AG10803 (cell line): ENCODE measurements at regions not wholly inside any gene's neighbourhood (a gene's known extent, or its start where the extent isn't known, plus 50 kb on each side); places are given as distances from the start of the nearest gene placed in this dataset.

Source experiments
- DNase-seq: peaks from one replicate; pipeline ENCODE4 v3.0.0; 2010; ENCODE audit warnings: low read depth
- H3K4me3 ChIP-seq: 2 replicates; pipeline ENCODE4 v1.5.1; 2011; ENCODE audit warnings: mild to moderate bottlenecking, low read length, control low read depth
- TF ChIP-seq, protein P1 (sequence below): conservative IDR thresholded peaks from 2 replicates; pipeline ENCODE4 v1.5.1; 2011; ENCODE audit warnings: mild to moderate bottlenecking, low read length, control low read depth, inconsistent platforms

- TF ChIP-seq, protein P1, sequence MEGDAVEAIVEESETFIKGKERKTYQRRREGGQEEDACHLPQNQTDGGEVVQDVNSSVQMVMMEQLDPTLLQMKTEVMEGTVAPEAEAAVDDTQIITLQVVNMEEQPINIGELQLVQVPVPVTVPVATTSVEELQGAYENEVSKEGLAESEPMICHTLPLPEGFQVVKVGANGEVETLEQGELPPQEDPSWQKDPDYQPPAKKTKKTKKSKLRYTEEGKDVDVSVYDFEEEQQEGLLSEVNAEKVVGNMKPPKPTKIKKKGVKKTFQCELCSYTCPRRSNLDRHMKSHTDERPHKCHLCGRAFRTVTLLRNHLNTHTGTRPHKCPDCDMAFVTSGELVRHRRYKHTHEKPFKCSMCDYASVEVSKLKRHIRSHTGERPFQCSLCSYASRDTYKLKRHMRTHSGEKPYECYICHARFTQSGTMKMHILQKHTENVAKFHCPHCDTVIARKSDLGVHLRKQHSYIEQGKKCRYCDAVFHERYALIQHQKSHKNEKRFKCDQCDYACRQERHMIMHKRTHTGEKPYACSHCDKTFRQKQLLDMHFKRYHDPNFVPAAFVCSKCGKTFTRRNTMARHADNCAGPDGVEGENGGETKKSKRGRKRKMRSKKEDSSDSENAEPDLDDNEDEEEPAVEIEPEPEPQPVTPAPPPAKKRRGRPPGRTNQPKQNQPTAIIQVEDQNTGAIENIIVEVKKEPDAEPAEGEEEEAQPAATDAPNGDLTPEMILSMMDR: no peak
- DNase-seq: peak; percentile 17
- H3K4me3 ChIP-seq: no peak overlapping the region
Observed at GRCh38 chr13:74678308-74678965, 544.2 kb upstream of the KLF12 start.

DNA sequence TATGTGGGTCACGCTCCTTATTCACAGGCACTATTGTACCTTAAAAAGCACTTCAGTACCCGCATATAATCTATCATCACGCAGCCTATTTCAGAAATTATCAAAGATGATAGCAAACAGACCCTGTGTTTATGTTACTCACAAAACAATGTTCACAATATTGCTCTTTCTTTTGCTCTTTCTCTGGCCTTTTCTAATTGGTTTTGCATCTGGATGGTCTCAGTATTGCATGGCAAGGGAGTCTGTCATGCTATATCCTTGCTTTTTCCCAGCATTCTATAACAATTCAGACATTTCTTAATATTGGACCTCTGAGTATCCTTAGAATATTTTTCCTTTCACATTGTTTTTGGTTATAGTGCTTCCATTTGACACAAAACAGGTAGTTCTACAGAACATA lies 541.8 kb upstream of the KLF12 start:
- TF ChIP-seq, protein P1: no peak
- DNase-seq: no peak
- H3K4me3 ChIP-seq: no peak overlapping the region

DNA sequence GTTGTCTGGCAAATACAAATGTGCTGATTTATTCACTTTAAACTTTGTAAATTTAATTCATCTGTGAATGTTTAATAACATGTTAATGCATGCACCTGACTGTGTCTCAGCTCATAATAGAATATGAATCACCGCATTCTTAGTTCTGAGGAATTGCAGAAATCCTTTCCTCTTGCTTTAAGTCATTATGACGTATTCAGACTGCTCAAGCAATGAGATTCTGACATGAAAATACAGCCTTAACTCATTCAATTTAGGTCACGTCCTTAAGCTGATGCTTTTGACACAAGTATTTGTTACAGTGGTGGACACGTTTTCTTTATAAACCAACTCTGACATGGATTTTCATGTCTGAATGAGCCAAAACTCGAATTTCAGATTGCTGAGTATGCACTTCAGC lies 541.0 kb upstream of the KLF12 start:
- TF ChIP-seq, protein P1: no peak
- H3K4me3 ChIP-seq: no peak overlapping the region
- peak; percentile 47 for DNase-seq

DNA sequence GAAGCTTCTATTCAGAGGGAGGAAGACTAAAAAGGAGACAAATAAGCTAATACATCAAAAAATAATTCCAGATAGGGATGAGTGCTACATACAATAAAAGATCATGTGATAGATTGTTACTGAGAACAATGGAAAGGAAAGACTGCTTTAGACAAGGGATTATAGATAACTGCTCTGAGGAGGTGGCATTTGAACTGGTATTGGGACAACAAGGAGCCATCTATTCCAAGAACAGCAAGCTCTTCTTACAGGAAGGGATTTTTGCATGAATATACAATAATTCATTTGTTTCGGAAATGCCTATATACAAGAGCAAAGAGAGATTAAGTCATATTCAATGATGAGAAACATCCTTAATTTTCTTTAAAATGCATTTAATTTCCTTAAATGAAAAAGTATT lies 540.5 kb upstream of the KLF12 start:
- H3K4me3 ChIP-seq: no peak overlapping the region
- TF ChIP-seq, protein P1: no peak
- DNase-seq: no peak

DNA sequence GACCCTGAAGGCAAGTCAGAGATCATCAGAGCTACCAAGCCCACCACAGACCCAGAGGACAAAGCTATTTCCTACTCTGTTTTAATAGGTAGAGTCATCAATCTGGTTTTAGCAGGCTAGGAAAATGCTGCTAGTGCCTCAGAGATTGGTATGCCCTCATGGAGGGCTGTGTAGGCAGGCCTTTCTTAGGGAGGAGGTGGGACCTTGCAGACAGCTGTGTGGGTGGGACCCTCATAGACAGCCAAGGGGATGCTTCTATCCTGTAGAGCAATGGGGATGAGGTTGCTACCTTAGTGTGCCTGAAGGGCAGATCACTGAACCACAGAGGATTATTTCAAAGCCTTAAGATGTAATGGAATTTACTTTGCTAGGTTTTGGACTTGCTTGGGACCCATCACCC lies 534.9 kb upstream of the KLF12 start:
- H3K4me3 ChIP-seq: no peak overlapping the region
- no peak for DNase-seq
- TF ChIP-seq, protein P1: no peak

DNA sequence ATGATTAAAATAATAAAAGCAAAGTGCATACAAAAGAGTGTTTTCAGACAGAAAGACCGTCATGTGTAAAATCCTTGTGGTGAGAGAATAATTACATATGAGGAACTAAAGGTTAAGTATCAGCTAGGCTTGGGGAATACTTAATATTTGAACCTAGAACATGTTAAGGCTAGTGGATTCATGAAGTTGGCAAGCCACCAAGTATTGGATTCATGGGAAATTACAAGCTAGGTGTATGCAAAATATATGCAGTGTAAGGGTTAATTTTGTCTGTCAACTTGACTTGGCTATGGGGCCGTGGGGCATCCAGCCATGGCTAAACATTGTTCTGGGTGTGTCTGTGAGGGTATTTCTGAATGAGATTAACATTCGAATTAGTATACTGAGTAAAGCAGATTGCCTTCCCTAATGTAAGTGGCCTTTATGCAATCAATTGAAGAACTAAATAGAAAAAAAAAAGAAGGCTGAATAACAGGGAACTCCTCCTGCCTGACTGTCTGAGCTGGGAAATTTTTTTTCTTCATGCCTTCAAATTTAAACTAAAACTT lies 533.5 kb upstream of the KLF12 start:
- H3K4me3 ChIP-seq: no peak overlapping the region
- TF ChIP-seq, protein P1: no peak
- DNase-seq: no peak

GRCh38 chr13:74662905-74663304 lies 528.7 kb upstream of the KLF12 start:
- H3K4me3 ChIP-seq: no peak overlapping the region
- peak; percentile 46 for DNase-seq
- TF ChIP-seq, protein P1: no peak
